GM12864 (cell line): ENCODE measurements at regions not wholly inside any gene's neighbourhood (a gene's known extent, or its start where the extent isn't known, plus 50 kb on each side); places are given as distances from the start of the nearest gene placed in this dataset.
A peak's percentile ranks its signal among the peaks of the same experiment; 100 is the strongest.

Source experiments
- DNase-seq: peaks from one replicate; pipeline ENCODE4 v3.0.0-alpha.2; 2011; ENCODE audit warnings: low read depth
- H3K4me3 ChIP-seq: 2 replicates; pipeline ENCODE4 v1.5.1; 2011; ENCODE audit warnings: mild to moderate bottlenecking, low read depth, low read length, control low read depth
- CTCF ChIP-seq: IDR thresholded peaks from 2 replicates; pipeline ENCODE4 v1.5.1; 2011; ENCODE audit warnings: low read depth, mild to moderate bottlenecking, moderate library complexity, low read length, control low read depth, inconsistent platforms; ENCODE audit errors: missing control alignments

- no peak overlapping the region for H3K4me3 ChIP-seq
- no peak for DNase-seq
- TF ChIP-seq CTCF, result no peak
Observed at GRCh38 chr7:115719963-115720362, 310.6 kb downstream of the TFEC start.

- TF ChIP-seq CTCF, result no peak
- DNase-seq, result no peak
- H3K4me3 ChIP-seq, result no peak overlapping the region
Observed at GRCh38 chr7:115709664-115710063, 320.9 kb downstream of the TFEC start.

- no peak for DNase-seq
- H3K4me3 ChIP-seq, result no peak overlapping the region
- no peak for TF ChIP-seq CTCF
Observed at GRCh38 chr7:115708013-115708341, 322.6 kb downstream of the TFEC start.

GRCh38 chr7:115707258-115708012 lies 323.1 kb downstream of the TFEC start:
- peak; percentile 31 for TF ChIP-seq CTCF

GRCh38 chr7:115704884-115705283 lies 325.7 kb downstream of the TFEC start:
- no peak for TF ChIP-seq CTCF
- no peak for DNase-seq
- H3K4me3 ChIP-seq, result no peak overlapping the region

More at GRCh38 chr7:115707258-115708012, 323.1 kb downstream of the TFEC start:
- DNase-seq, result no peak
- H3K4me3 ChIP-seq, result no peak overlapping the region

GRCh38 chr7:115701141-115701540 lies 329.4 kb downstream of the TFEC start:
- DNase-seq, result no peak
- no peak for TF ChIP-seq CTCF
- H3K4me3 ChIP-seq, result no peak overlapping the region

- H3K4me3 ChIP-seq, result no peak overlapping the region
- no peak for TF ChIP-seq CTCF
- DNase-seq, result no peak
Observed at GRCh38 chr7:115694424-115694823, 336.1 kb downstream of the TFEC start.
